ENCODE measurements at regions not wholly inside any gene's neighbourhood (a gene's known extent, or its start where the extent isn't known, plus 50 kb on each side); places are given as distances from the start of the nearest gene placed in this dataset.

GRCh38 chr6:11460837-11461661, 76.5 kb upstream of the TMEM170B start:
- TF ChIP-seq EP300 (IDR thresholded peaks at IDR 0.05): peak in 1 of 4 donors; percentile 25
- TF ChIP-seq CTCF (IDR thresholded peaks at IDR 0.05): no peak
- no peak for TF ChIP-seq POLR2A (IDR thresholded peaks at IDR 0.05)

Measured in upper lobe of left lung (tissue), 4 donors.